Osteocyte (in vitro differentiated cells): ENCODE measurements at regions not wholly inside any gene's neighbourhood (a gene's known extent, or its start where the extent isn't known, plus 50 kb on each side); places are given as distances from the start of the nearest gene placed in this dataset.

Source experiments
- DNase-seq: peaks from one replicate; pipeline ENCODE4 v3.0.0; 2021; ENCODE audit warnings: mixed read lengths; ENCODE audit not compliant: unreplicated experiment; ENCODE audit errors: extremely low spot score
- H3K27ac Mint-ChIP-seq: one replicate; pipeline ENCODE4 v1.8.0; 2021; ENCODE audit warnings: mild to moderate bottlenecking, mixed read lengths; ENCODE audit not compliant: unreplicated experiment
- H3K27me3 Mint-ChIP-seq: one replicate; pipeline ENCODE4 v1.8.0; 2021; ENCODE audit warnings: mixed read lengths; ENCODE audit not compliant: unreplicated experiment
- H3K36me3 Mint-ChIP-seq: one replicate; pipeline ENCODE4 v1.8.0; 2021; ENCODE audit warnings: mixed read lengths; ENCODE audit not compliant: unreplicated experiment
- H3K4me1 Mint-ChIP-seq: one replicate; pipeline ENCODE4 v1.8.0; 2021; ENCODE audit warnings: mixed read lengths; ENCODE audit not compliant: unreplicated experiment
- H3K4me3 Mint-ChIP-seq: one replicate; pipeline ENCODE4 v1.8.0; 2021; ENCODE audit warnings: mild to moderate bottlenecking, moderate library complexity, mixed read lengths; ENCODE audit not compliant: unreplicated experiment
- H3K9me3 Mint-ChIP-seq: one replicate; pipeline ENCODE4 v1.8.0; 2021; ENCODE audit warnings: mixed read lengths; ENCODE audit not compliant: unreplicated experiment
- TF ChIP-seq, protein P1 (sequence below): fragments of 200-600 bp; sonication (generic); IDR thresholded peaks from 2 replicates; pipeline ENCODE4 v1.5.0; 2021; ENCODE audit warnings: antibody characterized with exemption, mild to moderate bottlenecking, moderate library complexity

DNA sequence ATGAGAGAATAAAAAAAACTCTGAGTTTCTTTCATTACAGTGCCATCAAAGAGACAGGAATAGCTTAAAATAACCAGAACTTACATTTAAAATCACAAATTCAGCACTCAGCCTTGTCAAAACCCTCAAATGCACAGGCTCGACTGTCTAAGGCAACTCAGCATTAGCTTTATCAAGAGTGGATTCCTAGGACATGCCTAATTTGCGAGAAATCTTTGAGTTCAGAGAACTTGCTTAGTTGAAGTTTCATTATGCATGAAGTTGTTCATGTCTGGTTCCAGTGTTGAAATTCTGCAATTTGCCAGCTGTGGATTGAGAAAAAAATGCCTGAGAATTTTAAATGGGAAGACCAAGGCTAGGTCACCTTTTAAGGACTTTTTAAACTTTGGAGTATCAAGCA, 151.1 kb downstream of the LRRC70 start:
- H3K27me3 Mint-ChIP-seq = no peaks in the 10 kb centered on the region
- peaks cover 5% of the 10 kb centered on the region for H3K9me3 Mint-ChIP-seq
- H3K27ac Mint-ChIP-seq = no peak overlapping the region
- TF ChIP-seq, protein P1, sequence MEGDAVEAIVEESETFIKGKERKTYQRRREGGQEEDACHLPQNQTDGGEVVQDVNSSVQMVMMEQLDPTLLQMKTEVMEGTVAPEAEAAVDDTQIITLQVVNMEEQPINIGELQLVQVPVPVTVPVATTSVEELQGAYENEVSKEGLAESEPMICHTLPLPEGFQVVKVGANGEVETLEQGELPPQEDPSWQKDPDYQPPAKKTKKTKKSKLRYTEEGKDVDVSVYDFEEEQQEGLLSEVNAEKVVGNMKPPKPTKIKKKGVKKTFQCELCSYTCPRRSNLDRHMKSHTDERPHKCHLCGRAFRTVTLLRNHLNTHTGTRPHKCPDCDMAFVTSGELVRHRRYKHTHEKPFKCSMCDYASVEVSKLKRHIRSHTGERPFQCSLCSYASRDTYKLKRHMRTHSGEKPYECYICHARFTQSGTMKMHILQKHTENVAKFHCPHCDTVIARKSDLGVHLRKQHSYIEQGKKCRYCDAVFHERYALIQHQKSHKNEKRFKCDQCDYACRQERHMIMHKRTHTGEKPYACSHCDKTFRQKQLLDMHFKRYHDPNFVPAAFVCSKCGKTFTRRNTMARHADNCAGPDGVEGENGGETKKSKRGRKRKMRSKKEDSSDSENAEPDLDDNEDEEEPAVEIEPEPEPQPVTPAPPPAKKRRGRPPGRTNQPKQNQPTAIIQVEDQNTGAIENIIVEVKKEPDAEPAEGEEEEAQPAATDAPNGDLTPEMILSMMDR = no peak
- DNase-seq = no peak
- no peaks in the 10 kb centered on the region for H3K4me1 Mint-ChIP-seq
- no peaks in the 10 kb centered on the region for H3K36me3 Mint-ChIP-seq
- H3K4me3 Mint-ChIP-seq = no peak overlapping the region

DNA sequence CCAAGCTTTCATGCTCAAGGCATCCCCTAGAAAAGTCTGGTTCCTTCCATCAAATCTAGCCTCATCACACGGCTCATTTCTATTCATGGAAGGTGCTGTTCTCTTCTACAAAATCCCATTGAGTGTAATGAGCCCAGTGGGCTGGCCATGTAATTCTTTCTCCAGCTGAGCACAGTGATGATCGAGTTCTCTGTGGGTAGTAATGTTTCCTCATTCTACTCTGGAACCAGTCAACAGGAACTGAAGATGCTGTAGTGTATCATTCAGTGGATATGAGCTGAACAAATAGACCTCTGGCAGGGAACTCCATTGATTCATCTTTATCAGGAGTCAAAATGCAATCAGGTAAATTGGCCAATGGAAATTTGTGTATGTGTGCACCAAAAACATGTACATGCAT, 149.2 kb downstream of the LRRC70 start:
- Mint-ChIP-seq H3K4me1 (no peaks in the 10 kb centered on the region), H3K27me3 (no peaks in the 10 kb centered on the region), H3K36me3 (no peaks in the 10 kb centered on the region), H3K4me3 (no peak overlapping the region), H3K27ac (no peak overlapping the region), H3K9me3 (peaks cover 5% of the 10 kb centered on the region)
- DNase-seq = no peak
- TF ChIP-seq, protein P1 = no peak

DNA sequence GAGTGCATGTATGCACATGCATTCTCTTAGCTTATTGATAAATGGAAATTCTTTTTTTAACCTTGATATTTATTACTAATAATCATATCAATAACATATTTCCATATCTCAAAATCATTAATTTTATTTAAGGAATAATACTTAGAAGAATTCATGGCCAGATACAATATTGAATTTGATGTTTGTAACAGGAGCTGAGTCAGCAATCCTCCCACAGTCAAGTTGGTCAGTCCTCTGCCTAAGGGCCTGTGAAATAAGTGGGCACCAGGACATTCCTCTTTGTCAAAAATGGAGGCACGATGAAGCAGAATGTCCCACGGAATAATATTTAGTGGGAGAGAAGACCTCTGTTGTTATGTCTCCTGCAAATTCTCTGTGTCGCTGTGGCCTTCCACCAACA, 148.6 kb downstream of the LRRC70 start:
- no peak overlapping the region for H3K4me3 Mint-ChIP-seq
- DNase-seq = no peak
- TF ChIP-seq, protein P1 = no peak
- no peaks in the 10 kb centered on the region for H3K27me3 Mint-ChIP-seq
- no peak overlapping the region for H3K27ac Mint-ChIP-seq
- H3K9me3 Mint-ChIP-seq = peaks cover 5% of the 10 kb centered on the region
- no peaks in the 10 kb centered on the region for H3K4me1 Mint-ChIP-seq
- H3K36me3 Mint-ChIP-seq = no peaks in the 10 kb centered on the region

DNA sequence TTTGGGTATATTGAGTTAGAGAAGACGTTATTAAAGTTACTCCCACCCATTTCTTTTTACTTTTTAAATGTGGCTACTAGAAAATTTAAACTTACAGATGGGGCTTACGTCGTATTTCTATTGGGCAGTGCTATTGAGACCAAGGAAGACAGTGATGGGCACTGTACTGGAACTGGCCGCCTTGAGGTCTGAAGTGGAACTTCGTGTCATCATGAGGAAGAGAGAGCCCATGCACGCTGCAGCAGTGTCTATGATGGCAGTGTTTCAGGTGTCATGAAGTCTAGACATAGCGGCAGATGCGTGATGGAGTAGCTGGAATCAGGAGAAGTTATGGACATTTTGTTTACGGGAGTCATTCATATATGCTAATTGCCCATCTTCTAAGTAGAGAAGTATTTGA, 143.7 kb downstream of the LRRC70 start:
- H3K27me3 Mint-ChIP-seq = no peaks in the 10 kb centered on the region
- no peaks in the 10 kb centered on the region for H3K36me3 Mint-ChIP-seq
- H3K27ac Mint-ChIP-seq = no peak overlapping the region
- no peak overlapping the region for H3K4me3 Mint-ChIP-seq
- peaks cover 4% of the 10 kb centered on the region for H3K4me1 Mint-ChIP-seq
- no peak for DNase-seq
- TF ChIP-seq, protein P1 = no peak
- H3K9me3 Mint-ChIP-seq = no peaks in the 10 kb centered on the region

DNA sequence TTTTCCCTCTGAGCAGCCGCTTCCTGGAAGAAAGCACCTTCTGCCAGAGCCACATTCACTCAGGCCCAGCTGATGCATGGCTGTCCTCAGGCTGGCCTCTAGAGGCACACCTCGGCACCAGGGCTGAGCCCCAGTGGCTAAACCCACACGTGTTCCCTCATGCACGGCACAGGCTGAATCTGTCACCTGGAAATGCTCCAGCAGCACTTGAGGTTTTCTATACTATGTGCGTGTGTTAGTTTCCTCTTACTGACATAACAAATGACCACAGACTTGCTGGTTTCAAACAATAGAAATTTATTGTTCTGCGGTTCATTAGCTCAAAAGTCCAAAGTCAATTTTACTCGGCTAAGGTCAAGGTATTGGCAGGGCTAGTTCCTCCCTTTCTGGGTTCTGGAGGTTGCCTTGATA, 141.4 kb downstream of the LRRC70 start:
- Mint-ChIP-seq H3K27ac (no peak overlapping the region), H3K9me3 (no peaks in the 10 kb centered on the region), H3K27me3 (no peaks in the 10 kb centered on the region), H3K36me3 (no peaks in the 10 kb centered on the region), H3K4me1 (peaks cover 6% of the 10 kb centered on the region), H3K4me3 (no peak overlapping the region)
- DNase-seq = no peak
- TF ChIP-seq, protein P1 = no peak
